ENCODE measurements at regions not wholly inside any gene's neighbourhood (a gene's known extent, or its start where the extent isn't known, plus 50 kb on each side); places are given as distances from the start of the nearest gene placed in this dataset.

DNA sequence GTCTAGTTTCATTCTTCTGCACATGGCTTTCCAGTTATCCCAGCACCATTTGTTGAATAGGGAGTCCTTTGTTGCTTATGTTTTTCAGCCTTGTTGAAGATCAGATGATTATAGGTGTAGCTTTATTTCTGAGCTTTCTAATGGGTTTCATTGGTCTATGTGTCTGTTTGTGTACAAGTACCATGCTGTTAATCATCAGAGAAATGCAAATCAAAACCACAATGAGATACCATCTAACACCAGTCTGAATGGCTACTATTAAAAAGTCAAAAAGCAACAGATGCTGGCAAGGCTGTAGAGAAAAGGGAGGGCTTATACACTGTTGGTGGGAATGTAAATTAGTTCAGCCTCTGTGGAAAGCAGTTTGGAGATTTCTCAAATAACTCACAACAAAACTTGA, 321.5 kb upstream of the PTBP2 start:
- no peak for TF ChIP-seq POLR2AphosphoS5 (IDR thresholded peaks at IDR 0.05)
- no peak for TF ChIP-seq POLR2A (IDR thresholded peaks at IDR 0.05)
- TF ChIP-seq, protein P1, sequence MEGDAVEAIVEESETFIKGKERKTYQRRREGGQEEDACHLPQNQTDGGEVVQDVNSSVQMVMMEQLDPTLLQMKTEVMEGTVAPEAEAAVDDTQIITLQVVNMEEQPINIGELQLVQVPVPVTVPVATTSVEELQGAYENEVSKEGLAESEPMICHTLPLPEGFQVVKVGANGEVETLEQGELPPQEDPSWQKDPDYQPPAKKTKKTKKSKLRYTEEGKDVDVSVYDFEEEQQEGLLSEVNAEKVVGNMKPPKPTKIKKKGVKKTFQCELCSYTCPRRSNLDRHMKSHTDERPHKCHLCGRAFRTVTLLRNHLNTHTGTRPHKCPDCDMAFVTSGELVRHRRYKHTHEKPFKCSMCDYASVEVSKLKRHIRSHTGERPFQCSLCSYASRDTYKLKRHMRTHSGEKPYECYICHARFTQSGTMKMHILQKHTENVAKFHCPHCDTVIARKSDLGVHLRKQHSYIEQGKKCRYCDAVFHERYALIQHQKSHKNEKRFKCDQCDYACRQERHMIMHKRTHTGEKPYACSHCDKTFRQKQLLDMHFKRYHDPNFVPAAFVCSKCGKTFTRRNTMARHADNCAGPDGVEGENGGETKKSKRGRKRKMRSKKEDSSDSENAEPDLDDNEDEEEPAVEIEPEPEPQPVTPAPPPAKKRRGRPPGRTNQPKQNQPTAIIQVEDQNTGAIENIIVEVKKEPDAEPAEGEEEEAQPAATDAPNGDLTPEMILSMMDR (IDR thresholded peaks at IDR 0.05) = no peak
